Body of pancreas (tissue), 4 donors: ENCODE measurements at regions not wholly inside any gene's neighbourhood (a gene's known extent, or its start where the extent isn't known, plus 50 kb on each side); places are given as distances from the start of the nearest gene placed in this dataset.

ENCODE experiments used
- CTCF ChIP-seq, 7 experiments: fragments of 450-650 bp in 4 of 7; fragments of 200-600 bp in 3 of 7; sonication (generic) in 3 of 7; IDR thresholded peaks; one replicate each; pipeline ENCODE4 v1.5.1; 2016 to 2019; ENCODE audit warnings: antibody characterized with exemption in 7 of 7
- POLR2A ChIP-seq, 3 donors: fragments of 450-650 bp; IDR thresholded peaks; one replicate each; pipeline ENCODE4 v1.6.1; 2016; ENCODE audit warnings: antibody characterized with exemption in 3 of 3, mild to moderate bottlenecking in 2 of 3

GRCh38 chr1:82110366-82111254 lies 309.9 kb downstream of the ADGRL2 start:
- TF ChIP-seq CTCF (IDR thresholded peaks at IDR 0.05): no peak
- TF ChIP-seq POLR2A (IDR thresholded peaks at IDR 0.05): no peak
